ENCODE measurements at regions not wholly inside any gene's neighbourhood (a gene's known extent, or its start where the extent isn't known, plus 50 kb on each side); places are given as distances from the start of the nearest gene placed in this dataset.
A peak's percentile ranks its signal among the peaks of the same experiment; 100 is the strongest.
"Not testable (repeated sequence)": the region's sequence is repeated elsewhere in the genome, so short reads cannot be mapped to it uniquely, and the experiment has no call there.

- intact Hi-C loops (cut with DNase I) = no loop called here
- DNase-seq (ENCODE audit: low spot score) = no peak
Observed at GRCh38 chr1:4463631-4464030, 190.8 kb upstream of the AJAP1 start.

- DNase-seq (ENCODE audit: low spot score) = no peak
- intact Hi-C loops (cut with DNase I) = no loop called here
Observed at GRCh38 chr1:4464478-4464877, 189.9 kb upstream of the AJAP1 start.

- intact Hi-C loops (cut with DNase I) = no loop called here
- DNase-seq (ENCODE audit: low spot score) = peak; percentile 72
Observed at GRCh38 chr1:4467241-4467640, 187.2 kb upstream of the AJAP1 start.

- intact Hi-C loops (cut with DNase I) = no loop called here
- peak; percentile 50 for DNase-seq (ENCODE audit: low spot score)
Observed at GRCh38 chr1:4468386-4468785, 186.0 kb upstream of the AJAP1 start.

GRCh38 chr1:4468804-4469514, 185.4 kb upstream of the AJAP1 start:
- intact Hi-C loops (cut with DNase I) = no loop called here
- peak; percentile 48 for DNase-seq (ENCODE audit: low spot score)

- no peak for DNase-seq (ENCODE audit: low spot score)
- intact Hi-C loops (cut with DNase I) = no loop called here
Observed at GRCh38 chr1:4476394-4476793, 178.0 kb upstream of the AJAP1 start.

GRCh38 chr1:4481451-4481850, 173.0 kb upstream of the AJAP1 start:
- intact Hi-C loops (cut with DNase I) = no loop called here
- DNase-seq (ENCODE audit: low spot score) = peak; percentile 73

GRCh38 chr1:4482526-4482925, 171.9 kb upstream of the AJAP1 start:
- intact Hi-C loops (cut with DNase I) = no loop called here
- peak; percentile 70 for DNase-seq (ENCODE audit: low spot score)

- peak; percentile 51 for DNase-seq (ENCODE audit: low spot score)
- intact Hi-C loops (cut with DNase I) = no loop called here
Observed at GRCh38 chr1:4483021-4483625, 171.3 kb upstream of the AJAP1 start.

GRCh38 chr1:4485398-4485797, 169.0 kb upstream of the AJAP1 start:
- peak; percentile 43 for DNase-seq (ENCODE audit: low spot score)
- intact Hi-C loops (cut with DNase I) = no loop called here

GRCh38 chr1:4485878-4486277, 168.5 kb upstream of the AJAP1 start:
- intact Hi-C loops (cut with DNase I) = no loop called here
- no peak for DNase-seq (ENCODE audit: low spot score)

- DNase-seq (ENCODE audit: low spot score) = peak; percentile 59
- intact Hi-C loops (cut with DNase I) = no loop called here
Observed at GRCh38 chr1:4486408-4487120, 167.8 kb upstream of the AJAP1 start.

GRCh38 chr1:4488018-4488417, 166.4 kb upstream of the AJAP1 start:
- intact Hi-C loops (cut with DNase I) = no loop called here
- DNase-seq (ENCODE audit: low spot score) = peak; percentile 54

GRCh38 chr1:4489486-4489885, 164.9 kb upstream of the AJAP1 start:
- peak; percentile 67 for DNase-seq (ENCODE audit: low spot score)
- intact Hi-C loops (cut with DNase I) = no loop called here

- DNase-seq (ENCODE audit: low spot score); intact Hi-C loops (cut with DNase I): not testable (repeated sequence)
Observed at GRCh38 chr1:4489992-4490391, 164.4 kb upstream of the AJAP1 start.

GRCh38 chr1:4494027-4494426, 160.4 kb upstream of the AJAP1 start:
- peak; percentile 28 for DNase-seq (ENCODE audit: low spot score)
- intact Hi-C loops (cut with DNase I) = no loop called here

- DNase-seq (ENCODE audit: low spot score) = peak; percentile 36
- intact Hi-C loops (cut with DNase I) = no loop called here
Observed at GRCh38 chr1:4494558-4494957, 159.9 kb upstream of the AJAP1 start.

- intact Hi-C loops (cut with DNase I) = no loop called here
- DNase-seq (ENCODE audit: low spot score) = peak; percentile 46
Observed at GRCh38 chr1:4495809-4496208, 158.6 kb upstream of the AJAP1 start.

GRCh38 chr1:4500441-4500840, 154.0 kb upstream of the AJAP1 start:
- intact Hi-C loops (cut with DNase I) = no loop called here

GRCh38 chr1:4506591-4506990, 147.8 kb upstream of the AJAP1 start:
- intact Hi-C loops (cut with DNase I) = loop anchor here in 1 of 2 donors (5.0 kb wide), 1 partner anchor 1254 kb away; no protein-coding TSS in a partner anchor
- DNase-seq (ENCODE audit: low spot score) = peak; percentile 24

More at GRCh38 chr1:4500441-4500840, 154.0 kb upstream of the AJAP1 start:
- no peak for DNase-seq (ENCODE audit: low spot score)
